ENCODE measurements at regions not wholly inside any gene's neighbourhood (a gene's known extent, or its start where the extent isn't known, plus 50 kb on each side); places are given as distances from the start of the nearest gene placed in this dataset.

DNA sequence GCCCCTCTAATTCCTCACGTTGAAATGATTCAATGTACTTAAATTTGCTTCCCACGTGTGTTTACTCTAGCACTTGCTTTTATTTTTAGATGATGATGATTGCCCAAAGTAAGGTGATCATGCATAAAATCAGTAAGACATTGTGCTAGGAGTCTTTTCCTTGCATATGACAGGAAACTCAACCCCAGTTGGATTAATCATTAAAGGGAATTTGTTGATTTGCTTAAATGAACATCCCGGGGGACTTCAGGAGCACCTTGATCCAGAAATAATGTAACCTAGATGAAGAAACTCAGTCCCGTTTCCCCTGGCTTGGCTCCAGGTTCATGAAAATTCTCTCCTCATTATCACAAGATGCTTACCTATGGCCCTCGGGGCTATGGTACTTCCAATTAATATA lies 106.1 kb upstream of the STC2 start:
- TF ChIP-seq CTCF (IDR thresholded peaks at IDR 0.05; ENCODE audit: insufficient read depth, low read length, poor library complexity, severe bottlenecking) (no peak), EZH2phosphoT487 (conservative IDR thresholded peaks at IDR 0.05; ENCODE audit: low read length) (no peak)

Data from SU-DHL-6 (cell line).